ENCODE measurements at regions not wholly inside any gene's neighbourhood (a gene's known extent, or its start where the extent isn't known, plus 50 kb on each side); places are given as distances from the start of the nearest gene placed in this dataset.

DNA sequence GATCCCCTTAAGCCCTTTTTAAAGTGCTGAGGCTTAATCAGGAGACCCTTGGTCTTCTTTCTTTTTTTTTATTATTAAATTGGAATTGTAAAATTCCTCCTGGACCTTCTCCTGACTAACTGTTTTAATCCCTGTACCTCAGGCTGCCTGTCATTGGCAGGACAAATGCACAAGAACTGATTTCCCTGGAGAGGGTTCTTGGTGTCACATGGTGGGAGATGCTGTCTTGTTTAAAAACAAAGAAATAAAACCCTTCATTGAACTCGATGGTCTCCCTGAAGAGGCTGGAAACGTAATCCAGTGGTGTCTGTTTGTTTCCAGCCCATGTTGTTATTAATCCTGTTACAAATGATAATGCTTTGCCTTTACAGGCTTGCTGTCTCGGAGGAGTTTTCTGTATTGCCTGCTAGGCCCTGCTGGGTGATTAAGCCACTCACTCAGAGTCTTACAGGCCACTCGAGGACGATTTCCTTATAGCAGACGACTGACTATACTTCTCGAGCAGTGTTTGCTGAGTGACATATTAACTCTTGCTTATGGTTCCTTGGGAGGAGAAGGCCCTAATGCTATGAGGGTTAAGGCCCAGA, 100.5 kb upstream of the MGAT5 start (continued):
- TF ChIP-seq HDGF (IDR thresholded peaks at IDR 0.05) (no peak), MYC (IDR thresholded peaks at IDR 0.05; ENCODE audit: insufficient read depth, insufficient read length, insufficient replicate concordance, low read length, severe bottlenecking) (no peak), TCF3 (IDR thresholded peaks at IDR 0.05; ENCODE audit: borderline replicate concordance, insufficient read depth, low read depth, low read length) (no peak)
- TF ChIP-seq, protein P1, sequence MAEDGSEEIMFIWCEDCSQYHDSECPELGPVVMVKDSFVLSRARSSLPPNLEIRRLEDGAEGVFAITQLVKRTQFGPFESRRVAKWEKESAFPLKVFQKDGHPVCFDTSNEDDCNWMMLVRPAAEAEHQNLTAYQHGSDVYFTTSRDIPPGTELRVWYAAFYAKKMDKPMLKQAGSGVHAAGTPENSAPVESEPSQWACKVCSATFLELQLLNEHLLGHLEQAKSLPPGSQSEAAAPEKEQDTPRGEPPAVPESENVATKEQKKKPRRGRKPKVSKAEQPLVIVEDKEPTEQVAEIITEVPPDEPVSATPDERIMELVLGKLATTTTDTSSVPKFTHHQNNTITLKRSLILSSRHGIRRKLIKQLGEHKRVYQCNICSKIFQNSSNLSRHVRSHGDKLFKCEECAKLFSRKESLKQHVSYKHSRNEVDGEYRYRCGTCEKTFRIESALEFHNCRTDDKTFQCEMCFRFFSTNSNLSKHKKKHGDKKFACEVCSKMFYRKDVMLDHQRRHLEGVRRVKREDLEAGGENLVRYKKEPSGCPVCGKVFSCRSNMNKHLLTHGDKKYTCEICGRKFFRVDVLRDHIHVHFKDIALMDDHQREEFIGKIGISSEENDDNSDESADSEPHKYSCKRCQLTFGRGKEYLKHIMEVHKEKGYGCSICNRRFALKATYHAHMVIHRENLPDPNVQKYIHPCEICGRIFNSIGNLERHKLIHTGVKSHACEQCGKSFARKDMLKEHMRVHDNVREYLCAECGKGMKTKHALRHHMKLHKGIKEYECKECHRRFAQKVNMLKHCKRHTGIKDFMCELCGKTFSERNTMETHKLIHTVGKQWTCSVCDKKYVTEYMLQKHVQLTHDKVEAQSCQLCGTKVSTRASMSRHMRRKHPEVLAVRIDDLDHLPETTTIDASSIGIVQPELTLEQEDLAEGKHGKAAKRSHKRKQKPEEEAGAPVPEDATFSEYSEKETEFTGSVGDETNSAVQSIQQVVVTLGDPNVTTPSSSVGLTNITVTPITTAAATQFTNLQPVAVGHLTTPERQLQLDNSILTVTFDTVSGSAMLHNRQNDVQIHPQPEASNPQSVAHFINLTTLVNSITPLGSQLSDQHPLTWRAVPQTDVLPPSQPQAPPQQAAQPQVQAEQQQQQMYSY (CRISPR knock-in tag; IDR thresholded peaks at IDR 0.05): no peak

DNA sequence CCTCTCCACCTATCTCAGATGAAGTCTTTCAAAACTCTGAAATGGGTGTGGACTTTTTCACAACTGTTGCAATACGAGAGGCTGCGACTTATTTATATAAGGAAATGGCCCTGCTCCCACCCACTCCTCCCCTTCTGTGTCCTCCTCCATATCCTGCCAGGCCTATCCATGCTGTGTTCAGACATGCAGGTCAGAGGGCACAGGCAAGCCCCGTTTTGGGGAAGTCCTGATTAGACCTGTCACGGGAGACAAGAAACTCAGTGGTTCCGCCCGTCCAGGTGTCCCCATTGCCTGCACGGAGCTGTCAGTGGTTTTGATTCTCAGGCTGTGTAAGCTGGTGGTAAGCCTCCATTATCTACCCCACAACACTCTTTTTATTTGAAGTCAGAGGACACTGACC, 99.6 kb upstream of the MGAT5 start:
- RAD21 ChIA-PET (ENCODE audit: unreplicated experiment): interaction anchor here (0.9 to 1.5 kb wide), 2 partner anchors 36 to 258 kb away, joined by 3 read pairs; no protein-coding TSS in a partner anchor
- FAIRE-seq (peak; percentile 78), ATAC-seq (peak; percentile 86), DNase-seq (ENCODE audit: low read depth, low spot score) (peak; percentile 36)
- in situ Hi-C loops (cut with MboI): no loop called here
- 41% methylated on average over 7 of the region's 7 CpGs for WGBS (ENCODE audit: insufficient coverage, insufficient replicate concordance, low lambda C conversion rate, missing lambda C conversion rate)
- POLR2A ChIA-PET: no interaction called here
- BruUV-seq (replicated peaks): no TSS peak
- intact Hi-C loops (cut with micrococcal nuclease; ENCODE audit: unreplicated experiment): no loop called here
- SMC1A ChIA-PET (ENCODE audit: uncharacterized antibody, unreplicated experiment): interaction anchor here (1.1 to 4.0 kb wide), 6 partner anchors 10 to 77 kb away, joined by 3 to 20 read pairs (median 4); no protein-coding TSS in a partner anchor
- H3K4me3 ChIP-seq: no peak overlapping the region
- no peaks in the 10 kb centered on the region for H3K9me3 ChIP-seq (replicated peaks; ENCODE audit: control insufficient read depth, insufficient read depth, low read length)
- H3K36me3 ChIP-seq (ENCODE audit: control insufficient read depth in 2 of 2, insufficient read depth in 2 of 2, low read length in 1 of 2): peaks cover 4 to 6% of the 10 kb centered on the region in 2 experiments; a peak in 2 of 4 replicates
- H3K27me3 ChIP-seq (replicated peaks in 1 of 2; ENCODE audit: control insufficient read depth in 2 of 2, insufficient read depth in 2 of 2, low read length in 1 of 2): no peaks in the 10 kb centered on the region
- H3K9ac ChIP-seq (ENCODE audit: control insufficient read depth, insufficient read depth, low read length): no peak overlapping the region
- peaks cover 35% of the 10 kb centered on the region for H3K4me1 ChIP-seq (ENCODE audit: control insufficient read depth, insufficient read depth, low read length)
- peak overlapping the region; percentile 67 for H3K4me2 ChIP-seq (ENCODE audit: control insufficient read depth, insufficient read depth)
- CTCF ChIA-PET: interaction anchor here (1.7 to 1.8 kb wide), 2 partner anchors 53 to 258 kb away, joined by 4 to 7 read pairs; no protein-coding TSS in a partner anchor
- peak overlapping the region; percentile 34 for H3K27ac ChIP-seq (ENCODE audit: control insufficient read depth, insufficient read depth)
- no peak overlapping the region for H2AFZ ChIP-seq (ENCODE audit: control insufficient read depth, low read depth, low read length)
- H3K79me2 ChIP-seq (ENCODE audit: control insufficient read depth, insufficient read depth, low read length): peaks cover 79% of the 10 kb centered on the region
- H4K20me1 ChIP-seq (ENCODE audit: control insufficient read depth, insufficient read depth): peaks cover 12% of the 10 kb centered on the region; the same call in 1 of the 2 replicates
- TF ChIP-seq STAT1 (conservative IDR thresholded peaks at IDR 0.05): no peak
- TF ChIP-seq, protein P2, sequence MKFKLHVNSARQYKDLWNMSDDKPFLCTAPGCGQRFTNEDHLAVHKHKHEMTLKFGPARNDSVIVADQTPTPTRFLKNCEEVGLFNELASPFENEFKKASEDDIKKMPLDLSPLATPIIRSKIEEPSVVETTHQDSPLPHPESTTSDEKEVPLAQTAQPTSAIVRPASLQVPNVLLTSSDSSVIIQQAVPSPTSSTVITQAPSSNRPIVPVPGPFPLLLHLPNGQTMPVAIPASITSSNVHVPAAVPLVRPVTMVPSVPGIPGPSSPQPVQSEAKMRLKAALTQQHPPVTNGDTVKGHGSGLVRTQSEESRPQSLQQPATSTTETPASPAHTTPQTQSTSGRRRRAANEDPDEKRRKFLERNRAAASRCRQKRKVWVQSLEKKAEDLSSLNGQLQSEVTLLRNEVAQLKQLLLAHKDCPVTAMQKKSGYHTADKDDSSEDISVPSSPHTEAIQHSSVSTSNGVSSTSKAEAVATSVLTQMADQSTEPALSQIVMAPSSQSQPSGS (IDR thresholded peaks at IDR 0.05; ENCODE audit: low read length): 0 out of 2 replicates have a peak, but pooled peaks have one; percentile 34
- TF ChIP-seq NFXL1 (IDR thresholded peaks at IDR 0.05; ENCODE audit: borderline replicate concordance): no peak
- 0 out of 2 replicates have a peak, but pooled peaks have one; percentile 33 for TF ChIP-seq EED (IDR thresholded peaks at IDR 0.05; ENCODE audit: low read depth)
- TF ChIP-seq CBX3 (IDR thresholded peaks at IDR 0.05; ENCODE audit: borderline replicate concordance, low read depth): no peak
- TF ChIP-seq TBL1XR1 (IDR thresholded peaks at IDR 0.05; ENCODE audit: low read depth, low read length): no peak
- no peak for TF ChIP-seq SMAD5 (IDR thresholded peaks at IDR 0.05; ENCODE audit: low read depth)
- TF ChIP-seq, protein P3, sequence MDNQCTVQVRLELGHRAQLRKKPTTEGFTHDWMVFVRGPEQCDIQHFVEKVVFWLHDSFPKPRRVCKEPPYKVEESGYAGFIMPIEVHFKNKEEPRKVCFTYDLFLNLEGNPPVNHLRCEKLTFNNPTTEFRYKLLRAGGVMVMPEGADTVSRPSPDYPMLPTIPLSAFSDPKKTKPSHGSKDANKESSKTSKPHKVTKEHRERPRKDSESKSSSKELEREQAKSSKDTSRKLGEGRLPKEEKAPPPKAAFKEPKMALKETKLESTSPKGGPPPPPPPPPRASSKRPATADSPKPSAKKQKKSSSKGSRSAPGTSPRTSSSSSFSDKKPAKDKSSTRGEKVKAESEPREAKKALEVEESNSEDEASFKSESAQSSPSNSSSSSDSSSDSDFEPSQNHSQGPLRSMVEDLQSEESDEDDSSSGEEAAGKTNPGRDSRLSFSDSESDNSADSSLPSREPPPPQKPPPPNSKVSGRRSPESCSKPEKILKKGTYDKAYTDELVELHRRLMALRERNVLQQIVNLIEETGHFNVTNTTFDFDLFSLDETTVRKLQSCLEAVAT (IDR thresholded peaks at IDR 0.05): no peak
- no peak for TF ChIP-seq RELA (IDR thresholded peaks at IDR 0.05; ENCODE audit: borderline replicate concordance, partially characterized antibody)
- TF ChIP-seq SUPT20H (IDR thresholded peaks at IDR 0.05; ENCODE audit: borderline replicate concordance, control insufficient read depth, low read depth, low read length): no peak
- TF ChIP-seq TCF7 (IDR thresholded peaks at IDR 0.05; ENCODE audit: borderline replicate concordance): no peak
- TF ChIP-seq EZH2 (IDR thresholded peaks at IDR 0.05; ENCODE audit: borderline replicate concordance, control insufficient read depth, low read depth, low read length): no peak

Measured in GM12878 (cell line).